ENCODE measurements at regions not wholly inside any gene's neighbourhood (a gene's known extent, or its start where the extent isn't known, plus 50 kb on each side); places are given as distances from the start of the nearest gene placed in this dataset.

DNA sequence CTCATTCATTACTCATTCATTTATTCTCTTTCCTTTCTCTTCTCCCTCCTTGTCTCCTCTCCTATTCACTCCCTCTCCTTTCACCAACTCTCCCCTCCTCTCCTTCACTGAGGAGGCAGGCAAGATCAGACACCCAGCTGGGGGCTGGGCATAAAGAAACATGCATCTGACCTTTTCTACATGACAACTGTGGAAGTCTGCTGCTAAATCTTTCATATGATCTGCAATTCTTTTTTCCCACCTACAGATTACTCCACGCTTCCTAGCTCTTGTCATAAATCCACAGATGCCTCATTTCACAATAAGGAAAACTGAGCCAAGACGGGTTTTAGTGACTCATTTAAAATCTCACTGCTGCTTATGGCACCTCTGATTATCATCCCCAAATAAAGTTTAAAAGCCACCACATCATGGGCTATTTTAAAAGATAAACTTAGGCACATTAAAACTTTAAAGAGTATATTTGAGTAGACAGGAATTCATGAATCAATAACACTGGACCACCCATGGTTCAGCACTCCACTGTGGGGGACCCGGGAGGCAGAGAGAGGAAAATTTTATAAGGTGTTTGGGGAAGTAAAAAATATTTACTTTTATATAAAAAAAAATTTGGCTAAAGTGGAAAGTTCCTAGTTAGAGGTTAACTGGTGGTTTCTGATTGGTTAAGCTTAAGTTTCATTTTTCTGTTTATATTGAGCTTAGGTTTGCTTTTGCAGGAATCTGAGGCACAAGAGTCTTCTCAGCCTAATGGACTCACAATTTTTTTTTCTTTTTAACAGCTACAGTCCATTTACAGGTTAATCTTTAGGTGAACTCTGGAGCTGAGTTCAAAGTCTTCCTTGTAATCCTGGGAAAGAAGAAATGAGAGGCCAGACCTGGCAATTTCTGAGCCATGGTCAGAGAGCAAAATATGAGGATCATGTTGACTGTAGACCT is 55.8 kb upstream of the DNAH14 start (continued):
- TF ChIP-seq ZNF449 (tag by site-specific recombination; IDR thresholded peaks at IDR 0.05), result peak; percentile 22; the same call in 1 of the 2 replicates
- peak; percentile 16; the same call in 1 of the 2 replicates for TF ChIP-seq ZFP69B (tag by site-specific recombination; IDR thresholded peaks at IDR 0.05)
- peak; percentile 36; the same call in 1 of the 2 replicates for TF ChIP-seq ZNF214 (tag by site-specific recombination; IDR thresholded peaks at IDR 0.05; ENCODE audit: borderline replicate concordance)
- no peak for TF ChIP-seq KLF1 (tag by site-specific recombination; IDR thresholded peaks at IDR 0.05)
- TF ChIP-seq ZBTB11 (tag by site-specific recombination; conservative IDR thresholded peaks at IDR 0.05; ENCODE audit: low read depth), result no peak; the same call in 1 of the 2 replicates
- TF ChIP-seq ZNF624 (tag by site-specific recombination; IDR thresholded peaks at IDR 0.05), result no peak
- no peak for TF ChIP-seq ZNF132 (tag by site-specific recombination; IDR thresholded peaks at IDR 0.05; ENCODE audit: borderline replicate concordance)
- no peak for TF ChIP-seq ZNF169 (tag by site-specific recombination; IDR thresholded peaks at IDR 0.05)
- TF ChIP-seq ZNF2 (tag by site-specific recombination; IDR thresholded peaks at IDR 0.05), result 0 out of 2 replicates have a peak, but pooled peaks have one; percentile 26
- TF ChIP-seq ZNF146 (tag by site-specific recombination; IDR thresholded peaks at IDR 0.05), result no peak
- TF ChIP-seq, protein P1, sequence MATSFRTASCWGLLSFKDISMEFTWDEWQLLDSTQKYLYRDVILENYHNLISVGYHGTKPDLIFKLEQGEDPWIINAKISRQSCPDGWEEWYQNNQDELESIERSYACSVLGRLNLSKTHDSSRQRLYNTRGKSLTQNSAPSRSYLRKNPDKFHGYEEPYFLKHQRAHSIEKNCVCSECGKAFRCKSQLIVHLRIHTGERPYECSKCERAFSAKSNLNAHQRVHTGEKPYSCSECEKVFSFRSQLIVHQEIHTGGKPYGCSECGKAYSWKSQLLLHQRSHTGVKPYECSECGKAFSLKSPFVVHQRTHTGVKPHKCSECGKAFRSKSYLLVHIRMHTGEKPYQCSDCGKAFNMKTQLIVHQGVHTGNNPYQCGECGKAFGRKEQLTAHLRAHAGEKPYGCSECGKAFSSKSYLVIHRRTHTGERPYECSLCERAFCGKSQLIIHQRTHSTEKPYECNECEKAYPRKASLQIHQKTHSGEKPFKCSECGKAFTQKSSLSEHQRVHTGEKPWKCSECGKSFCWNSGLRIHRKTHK (tag by site-specific recombination; IDR thresholded peaks at IDR 0.05), result no peak
- TF ChIP-seq ZNF629 (tag by site-specific recombination; IDR thresholded peaks at IDR 0.05), result 0 out of 2 replicates have a peak, but pooled peaks have one; percentile 27
- no peak for TF ChIP-seq ZNF544 (tag by site-specific recombination; IDR thresholded peaks at IDR 0.05)
- peak; percentile 63; the same call in 1 of the 2 replicates for TF ChIP-seq ZNF398 (tag by site-specific recombination; IDR thresholded peaks at IDR 0.05)
- no peak for TF ChIP-seq ELK4 (IDR thresholded peaks at IDR 0.05; ENCODE audit: borderline replicate concordance, low read depth, low read length)
- TF ChIP-seq ZNF701 (tag by site-specific recombination; IDR thresholded peaks at IDR 0.05), result no peak
- TF ChIP-seq, protein P2, sequence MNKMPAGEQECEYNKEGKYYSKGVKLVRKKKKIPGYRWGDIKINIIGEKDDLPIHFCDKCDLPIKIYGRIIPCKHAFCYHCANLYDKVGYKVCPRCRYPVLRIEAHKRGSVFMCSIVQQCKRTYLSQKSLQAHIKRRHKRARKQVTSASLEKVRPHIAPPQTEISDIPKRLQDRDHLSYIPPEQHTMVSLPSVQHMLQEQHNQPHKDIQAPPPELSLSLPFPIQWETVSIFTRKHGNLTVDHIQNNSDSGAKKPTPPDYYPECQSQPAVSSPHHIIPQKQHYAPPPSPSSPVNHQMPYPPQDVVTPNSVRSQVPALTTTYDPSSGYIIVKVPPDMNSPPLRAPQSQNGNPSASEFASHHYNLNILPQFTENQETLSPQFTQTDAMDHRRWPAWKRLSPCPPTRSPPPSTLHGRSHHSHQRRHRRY (tag by site-specific recombination; IDR thresholded peaks at IDR 0.05), result no peak
- no peak for TF ChIP-seq ZNF175 (tag by site-specific recombination; IDR thresholded peaks at IDR 0.05)
- no peak for TF ChIP-seq ZNF785 (tag by site-specific recombination; IDR thresholded peaks at IDR 0.05)
- TF ChIP-seq ZBTB1 (tag by site-specific recombination; IDR thresholded peaks at IDR 0.05), result no peak
- TF ChIP-seq ZBTB48 (tag by site-specific recombination; IDR thresholded peaks at IDR 0.05), result no peak
- no peak for TF ChIP-seq ZNF37A (tag by site-specific recombination; IDR thresholded peaks at IDR 0.05)
- TF ChIP-seq, protein P3, sequence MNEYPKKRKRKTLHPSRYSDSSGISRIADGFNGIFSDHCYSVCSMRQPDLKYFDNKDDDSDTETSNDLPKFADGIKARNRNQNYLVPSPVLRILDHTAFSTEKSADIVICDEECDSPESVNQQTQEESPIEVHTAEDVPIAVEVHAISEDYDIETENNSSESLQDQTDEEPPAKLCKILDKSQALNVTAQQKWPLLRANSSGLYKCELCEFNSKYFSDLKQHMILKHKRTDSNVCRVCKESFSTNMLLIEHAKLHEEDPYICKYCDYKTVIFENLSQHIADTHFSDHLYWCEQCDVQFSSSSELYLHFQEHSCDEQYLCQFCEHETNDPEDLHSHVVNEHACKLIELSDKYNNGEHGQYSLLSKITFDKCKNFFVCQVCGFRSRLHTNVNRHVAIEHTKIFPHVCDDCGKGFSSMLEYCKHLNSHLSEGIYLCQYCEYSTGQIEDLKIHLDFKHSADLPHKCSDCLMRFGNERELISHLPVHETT (tag by site-specific recombination; IDR thresholded peaks at IDR 0.05), result no peak
- no peak for TF ChIP-seq ZFP3 (tag by site-specific recombination; IDR thresholded peaks at IDR 0.05; ENCODE audit: low read depth)
- TF ChIP-seq ZNF416 (tag by site-specific recombination; IDR thresholded peaks at IDR 0.05), result no peak

Data from HEK293 (cell line).